ENCODE measurements at regions not wholly inside any gene's neighbourhood (a gene's known extent, or its start where the extent isn't known, plus 50 kb on each side); places are given as distances from the start of the nearest gene placed in this dataset.
A peak's percentile ranks its signal among the peaks of the same experiment; 100 is the strongest.
"Not testable (repeated sequence)": the region's sequence is repeated elsewhere in the genome, so short reads cannot be mapped to it uniquely, and the experiment has no call there.

GRCh38 chr5:94025788-94026473, 284.5 kb upstream of the POU5F2 start:
- DNase-seq = no peak

- no peak for DNase-seq
These were observed 283.2 kb upstream of the POU5F2 start for GRCh38 chr5:94024620-94025019.

- DNase-seq = no peak
These were observed 282.7 kb upstream of the POU5F2 start for GRCh38 chr5:94024101-94024500.

GRCh38 chr5:94021246-94021645, 279.8 kb upstream of the POU5F2 start:
- DNase-seq = peak; percentile 77

GRCh38 chr5:94017579-94017978, 276.2 kb upstream of the POU5F2 start:
- no peak for DNase-seq

- DNase-seq = no peak
These were observed 269.4 kb upstream of the POU5F2 start for GRCh38 chr5:94010814-94011213.

GRCh38 chr5:94009161-94009560, 267.8 kb upstream of the POU5F2 start:
- DNase-seq = no peak

GRCh38 chr5:93998951-93999455, 257.6 kb upstream of the POU5F2 start:
- DNase-seq = no peak

GRCh38 chr5:93997562-93997961, 256.2 kb upstream of the POU5F2 start:
- no peak for DNase-seq

- DNase-seq = no peak
These were observed 253.8 kb upstream of the POU5F2 start for GRCh38 chr5:93995126-93995621.

GRCh38 chr5:93993161-93993560, 251.8 kb upstream of the POU5F2 start:
- no peak for DNase-seq

GRCh38 chr5:93990504-93991070, 249.2 kb upstream of the POU5F2 start:
- DNase-seq = no peak

- not testable (repeated sequence) for DNase-seq
These were observed 244.7 kb upstream of the POU5F2 start for GRCh38 chr5:93985940-93986570.

- no peak for DNase-seq
These were observed 236.8 kb upstream of the POU5F2 start for GRCh38 chr5:93978222-93978621.

- no peak for DNase-seq
These were observed 226.5 kb upstream of the POU5F2 start for GRCh38 chr5:93967923-93968322.

GRCh38 chr5:93964421-93964820, 223.0 kb upstream of the POU5F2 start:
- DNase-seq = no peak

- no peak for DNase-seq
These were observed 218.6 kb upstream of the POU5F2 start for GRCh38 chr5:93960042-93960441.

GRCh38 chr5:93956006-93956405, 214.6 kb upstream of the POU5F2 start:
- no peak for DNase-seq

GRCh38 chr5:93954421-93955069, 213.1 kb upstream of the POU5F2 start:
- DNase-seq = no peak

GRCh38 chr5:93953442-93953841, 212.0 kb upstream of the POU5F2 start:
- no peak for DNase-seq

GRCh38 chr5:93941897-93942296, 200.5 kb upstream of the POU5F2 start:
- peak; percentile 89 for DNase-seq

- not testable (repeated sequence) for DNase-seq
These were observed 191.9 kb upstream of the POU5F2 start for GRCh38 chr5:93933269-93933668.

- no peak for DNase-seq
These were observed 188.7 kb upstream of the POU5F2 start for GRCh38 chr5:93930098-93930497.

GRCh38 chr5:93929131-93929530, 187.7 kb upstream of the POU5F2 start:
- no peak for DNase-seq

Measured in SHP77 treated with DMSO at 0.1 percent for 48 hours (cell line).